Activated CD4-positive, alpha-beta T cell treated with anti-CD3 and anti-CD28 coated beads for 36 hours (primary cell): ENCODE measurements at regions not wholly inside any gene's neighbourhood (a gene's known extent, or its start where the extent isn't known, plus 50 kb on each side); places are given as distances from the start of the nearest gene placed in this dataset.
"Not testable (repeated sequence)": the region's sequence is repeated elsewhere in the genome, so short reads cannot be mapped to it uniquely, and the experiment has no call there.

Experiments
- ATAC-seq: fragments of 200-7000 bp; cut with Tn5 transposase; one replicate; pipeline ENCODE4 v1.10.0; 2021; ENCODE audit warnings: mild to moderate bottlenecking, moderate library complexity
- CTCF ChIA-PET: fragments of 350-600 bp; sonication (Branson Sonifier 250); formaldehyde crosslinking; loops from one replicate; lab custom pipeline; 2021; ENCODE audit warnings: antibody characterized with exemption; lab: Charles Lee
- POLR2A ChIA-PET: fragments of 350-600 bp; sonication (Branson Sonifier 250); formaldehyde crosslinking; loops from one replicate; lab custom pipeline; 2021; ENCODE audit warnings: antibody characterized with exemption, inconsistent platforms; lab: Charles Lee
- DNase-seq: peaks from one replicate; pipeline ENCODE4 v3.0.0-alpha.2; 2020
- H3K27ac Mint-ChIP-seq: one replicate; pipeline ENCODE4 v1.8.0; 2021; ENCODE audit warnings: mixed read lengths
- H3K27me3 Mint-ChIP-seq: one replicate; pipeline ENCODE4 v1.8.0; 2021; ENCODE audit warnings: mixed read lengths
- H3K36me3 Mint-ChIP-seq: one replicate; pipeline ENCODE4 v1.8.0; 2021; ENCODE audit warnings: low read depth, mixed read lengths
- H3K4me1 Mint-ChIP-seq: one replicate; pipeline ENCODE4 v1.8.0; 2021; ENCODE audit warnings: mixed read lengths
- H3K4me3 Mint-ChIP-seq: one replicate; pipeline ENCODE4 v1.8.0; 2021; ENCODE audit warnings: mild to moderate bottlenecking, moderate library complexity, mixed read lengths
- H3K9me3 Mint-ChIP-seq: one replicate; pipeline ENCODE4 v1.8.0; 2021; ENCODE audit warnings: low read depth, mixed read lengths
- intact Hi-C, 2 experiments: fragments of 100-400 bp; cut with DNase I in 1 of 2; cut with micrococcal nuclease in 1 of 2; formaldehyde crosslinking; loops; one replicate each; pipeline versions ENCODE4 v1.14.2 to v1.15.1; 2022 to 2024; cut with DNase I, micrococcal nuclease

- CTCF ChIA-PET, H3K9me3 Mint-ChIP-seq, POLR2A ChIA-PET, H3K27ac Mint-ChIP-seq, DNase-seq, H3K36me3 Mint-ChIP-seq, ATAC-seq, intact Hi-C loops, H3K4me3 Mint-ChIP-seq, H3K4me1 Mint-ChIP-seq: not testable (repeated sequence)
- peaks cover 11% of the 10 kb centered on the region for H3K27me3 Mint-ChIP-seq
These were observed 62.1 kb upstream of the ABI1 start for GRCh38 chr10:26922824-26923223.

- H3K36me3 Mint-ChIP-seq, ATAC-seq, H3K27ac Mint-ChIP-seq, H3K4me3 Mint-ChIP-seq, DNase-seq, H3K4me1 Mint-ChIP-seq, intact Hi-C loops, H3K27me3 Mint-ChIP-seq, POLR2A ChIA-PET, CTCF ChIA-PET, H3K9me3 Mint-ChIP-seq: not testable (repeated sequence)
These were observed 58.5 kb upstream of the ABI1 start for GRCh38 chr10:26919156-26919860.

GRCh38 chr10:26914898-26915297 lies 54.1 kb upstream of the ABI1 start:
- intact Hi-C loops = no loop called here
- no peak overlapping the region for H3K27ac Mint-ChIP-seq
- H3K4me3 Mint-ChIP-seq = no peak overlapping the region
- no peaks in the 10 kb centered on the region for H3K4me1 Mint-ChIP-seq
- ChIA-PET CTCF (interaction anchor here (0.6 kb wide), 1 partner anchor 19 kb away, joined by 3 read pairs; no protein-coding TSS in a partner anchor), POLR2A (no interaction called here)
- H3K9me3 Mint-ChIP-seq = no peaks in the 10 kb centered on the region
- DNase-seq = no peak
- no peaks in the 10 kb centered on the region for H3K36me3 Mint-ChIP-seq
- no peak for ATAC-seq
- no peaks in the 10 kb centered on the region for H3K27me3 Mint-ChIP-seq

GRCh38 chr10:26911811-26912461 lies 51.2 kb upstream of the ABI1 start:
- Mint-ChIP-seq H3K27me3 (no peaks in the 10 kb centered on the region), H3K27ac (no peak overlapping the region), H3K4me3 (no peak overlapping the region), H3K4me1 (no peaks in the 10 kb centered on the region), H3K36me3 (no peaks in the 10 kb centered on the region), H3K9me3 (no peaks in the 10 kb centered on the region)
- ATAC-seq (no peak), DNase-seq (no peak)
- CTCF ChIA-PET = no interaction called here
- intact Hi-C loops = no loop called here
- POLR2A ChIA-PET = no interaction called here
